Stimulated activated naive CD4-positive, alpha-beta T cell (primary cell): ENCODE measurements at regions not wholly inside any gene's neighbourhood (a gene's known extent, or its start where the extent isn't known, plus 50 kb on each side); places are given as distances from the start of the nearest gene placed in this dataset.
"Not testable (repeated sequence)": the region's sequence is repeated elsewhere in the genome, so short reads cannot be mapped to it uniquely, and the experiment has no call there.

Experiments used
- DNase-seq, 6 experiments: peaks; one replicate each; lab custom pipeline; 2025; lab: John Stamatoyannopoulos, UW

- DNase-seq: no peak
Observed at GRCh38 chr1:227508431-227508830, 54.9 kb upstream of the ZNF678 start.

- DNase-seq: not testable (repeated sequence)
Observed at GRCh38 chr1:227506490-227507393, 56.6 kb upstream of the ZNF678 start.

- not testable (repeated sequence) for DNase-seq
Observed at GRCh38 chr1:227496045-227496444, 67.3 kb upstream of the ZNF678 start.

GRCh38 chr1:227493863-227494551, 69.3 kb upstream of the ZNF678 start:
- DNase-seq: not testable (repeated sequence)

- DNase-seq: no peak
Observed at GRCh38 chr1:227490478-227490877, 72.9 kb upstream of the ZNF678 start.

- DNase-seq: no peak
Observed at GRCh38 chr1:227490001-227490400, 73.4 kb upstream of the ZNF678 start.

GRCh38 chr1:227489572-227489971, 73.8 kb upstream of the ZNF678 start:
- no peak for DNase-seq

GRCh38 chr1:227487606-227488005, 75.8 kb upstream of the ZNF678 start:
- no peak for DNase-seq

GRCh38 chr1:227486559-227486958, 76.8 kb upstream of the ZNF678 start:
- no peak for DNase-seq

GRCh38 chr1:227482023-227482299, 81.4 kb upstream of the ZNF678 start:
- no peak for DNase-seq

- not testable (repeated sequence) for DNase-seq
Observed at GRCh38 chr1:227474072-227474471, 89.3 kb upstream of the ZNF678 start.

- no peak for DNase-seq
Observed at GRCh38 chr1:227472772-227473171, 90.6 kb upstream of the ZNF678 start.

GRCh38 chr1:227470688-227471087, 92.7 kb upstream of the ZNF678 start:
- DNase-seq: no peak

- no peak for DNase-seq
Observed at GRCh38 chr1:227469708-227470107, 93.6 kb upstream of the ZNF678 start.

GRCh38 chr1:227466039-227466645, 97.2 kb upstream of the ZNF678 start:
- no peak for DNase-seq

GRCh38 chr1:227465256-227465655, 98.1 kb upstream of the ZNF678 start:
- DNase-seq: no peak

GRCh38 chr1:227459977-227460376, 103.4 kb upstream of the ZNF678 start:
- no peak for DNase-seq

- no peak for DNase-seq
Observed at GRCh38 chr1:227459326-227459841, 104.0 kb upstream of the ZNF678 start.

- no peak for DNase-seq
Observed at GRCh38 chr1:227454686-227455085, 108.7 kb upstream of the ZNF678 start.

GRCh38 chr1:227453631-227454355, 109.6 kb upstream of the ZNF678 start:
- no peak for DNase-seq

GRCh38 chr1:227451954-227452353, 111.4 kb upstream of the ZNF678 start:
- no peak for DNase-seq

- DNase-seq: no peak
Observed at GRCh38 chr1:227451057-227451456, 112.3 kb upstream of the ZNF678 start.
